SH-SY5Y (cell line): ENCODE measurements at regions not wholly inside any gene's neighbourhood (a gene's known extent, or its start where the extent isn't known, plus 50 kb on each side); places are given as distances from the start of the nearest gene placed in this dataset.

Experiments used
- GATA2 ChIP-seq: IDR thresholded peaks from 2 replicates; pipeline ENCODE4 v1.6.1; 2011; ENCODE audit warnings: mild to moderate bottlenecking, low read depth, low read length
- GATA3 ChIP-seq: IDR thresholded peaks from 2 replicates; pipeline ENCODE4 v1.6.1; 2011; ENCODE audit warnings: low read depth, mild to moderate bottlenecking, low read length, moderate library complexity

- TF ChIP-seq GATA3 = no peak
- no peak for TF ChIP-seq GATA2
These were observed 336.1 kb downstream of the OSR1 start for GRCh38 chr2:19022334-19022733.
